Tibial nerve (tissue), 3 donors: ENCODE measurements at regions not wholly inside any gene's neighbourhood (a gene's known extent, or its start where the extent isn't known, plus 50 kb on each side); places are given as distances from the start of the nearest gene placed in this dataset.
"Not testable (repeated sequence)": the region's sequence is repeated elsewhere in the genome, so short reads cannot be mapped to it uniquely, and the experiment has no call there.

Experiments
- POLR2A ChIP-seq, 2 donors: fragments of 450-650 bp; IDR thresholded peaks; one replicate each; pipeline ENCODE4 v1.6.1; 2017; ENCODE audit warnings: antibody characterized with exemption in 2 of 2, mild to moderate bottlenecking in 2 of 2, moderate library complexity in 2 of 2
- TF ChIP-seq, protein P1 (sequence below), 5 experiments: fragments of 200-600 bp in 3 of 5; fragments of 450-650 bp in 2 of 5; sonication (generic) in 3 of 5; IDR thresholded peaks; one replicate each; pipeline ENCODE4 v1.5.1; 2016 to 2019; ENCODE audit warnings: antibody characterized with exemption in 5 of 5, mild to moderate bottlenecking in 3 of 5, moderate library complexity in 2 of 5

DNA sequence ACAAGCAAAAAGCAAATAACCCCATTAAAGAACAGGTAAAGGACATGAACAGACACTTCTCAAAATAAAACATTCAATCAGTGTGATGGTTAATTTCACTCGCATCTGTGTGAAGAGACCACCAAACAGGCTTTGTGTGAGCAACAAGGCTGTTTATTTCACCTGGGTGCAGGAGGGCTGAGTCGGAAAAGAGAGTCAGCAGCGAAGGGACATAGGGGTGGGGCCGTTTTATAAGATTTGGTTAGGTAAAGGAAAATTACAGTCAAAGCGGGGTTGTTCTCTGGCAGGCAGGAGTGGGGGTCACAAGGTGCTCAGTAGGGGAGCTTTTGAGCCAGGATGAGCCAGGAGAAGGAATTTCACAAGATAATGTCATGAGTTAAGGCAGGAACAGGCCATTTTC lies 429.5 kb upstream of the ZNF804A start:
- TF ChIP-seq, protein P1, sequence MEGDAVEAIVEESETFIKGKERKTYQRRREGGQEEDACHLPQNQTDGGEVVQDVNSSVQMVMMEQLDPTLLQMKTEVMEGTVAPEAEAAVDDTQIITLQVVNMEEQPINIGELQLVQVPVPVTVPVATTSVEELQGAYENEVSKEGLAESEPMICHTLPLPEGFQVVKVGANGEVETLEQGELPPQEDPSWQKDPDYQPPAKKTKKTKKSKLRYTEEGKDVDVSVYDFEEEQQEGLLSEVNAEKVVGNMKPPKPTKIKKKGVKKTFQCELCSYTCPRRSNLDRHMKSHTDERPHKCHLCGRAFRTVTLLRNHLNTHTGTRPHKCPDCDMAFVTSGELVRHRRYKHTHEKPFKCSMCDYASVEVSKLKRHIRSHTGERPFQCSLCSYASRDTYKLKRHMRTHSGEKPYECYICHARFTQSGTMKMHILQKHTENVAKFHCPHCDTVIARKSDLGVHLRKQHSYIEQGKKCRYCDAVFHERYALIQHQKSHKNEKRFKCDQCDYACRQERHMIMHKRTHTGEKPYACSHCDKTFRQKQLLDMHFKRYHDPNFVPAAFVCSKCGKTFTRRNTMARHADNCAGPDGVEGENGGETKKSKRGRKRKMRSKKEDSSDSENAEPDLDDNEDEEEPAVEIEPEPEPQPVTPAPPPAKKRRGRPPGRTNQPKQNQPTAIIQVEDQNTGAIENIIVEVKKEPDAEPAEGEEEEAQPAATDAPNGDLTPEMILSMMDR (IDR thresholded peaks at IDR 0.05), result not testable (repeated sequence)
- TF ChIP-seq POLR2A (IDR thresholded peaks at IDR 0.05), result not testable (repeated sequence)
